ENCODE measurements at regions not wholly inside any gene's neighbourhood (a gene's known extent, or its start where the extent isn't known, plus 50 kb on each side); places are given as distances from the start of the nearest gene placed in this dataset.

DNA sequence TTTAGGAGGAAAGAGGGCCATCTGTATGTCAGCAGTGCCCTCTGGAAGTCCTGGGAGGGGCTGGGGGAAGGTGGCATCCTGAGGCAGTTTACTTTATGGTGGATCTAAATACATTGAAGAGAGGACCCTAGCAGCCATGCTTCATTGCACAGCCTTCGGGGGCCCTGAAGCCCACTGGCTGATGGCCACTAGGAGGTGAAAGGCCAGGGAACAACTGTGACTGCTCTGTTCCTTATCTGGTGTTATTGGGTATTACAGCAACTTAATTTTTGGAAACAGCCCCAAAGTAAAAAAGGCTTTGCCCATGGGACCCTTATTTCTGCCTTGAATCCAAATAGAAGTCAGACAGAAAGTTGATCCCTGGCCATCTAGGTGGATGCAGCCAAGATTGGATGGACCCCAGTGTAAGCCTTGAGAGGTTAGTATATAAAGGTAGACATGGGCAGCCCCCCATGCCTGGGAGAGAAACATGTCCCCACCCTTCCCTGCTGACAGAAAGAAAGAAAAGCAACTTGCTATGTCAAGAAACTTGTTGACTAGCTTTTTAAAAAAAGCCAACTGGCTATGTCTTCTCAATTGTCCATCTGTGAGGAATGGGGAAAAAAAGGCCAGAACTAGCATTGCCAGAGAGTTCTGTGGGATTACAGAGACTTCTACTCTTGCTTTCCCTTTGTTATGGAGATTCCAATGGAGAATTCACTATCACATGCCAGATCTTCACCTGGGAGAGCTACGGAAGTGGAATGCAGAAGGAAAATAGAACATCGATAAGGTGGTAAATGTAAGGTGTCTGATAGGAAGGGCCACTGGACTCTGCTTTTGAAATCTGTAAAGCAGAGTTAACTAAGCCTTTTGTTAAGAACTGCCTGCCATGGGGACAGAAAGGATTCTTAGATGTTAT, 58.6 kb upstream of the OSR1 start:
- H3K27me3 ChIP-seq (replicated peaks; ENCODE audit: control insufficient read depth, insufficient read depth, low read length), result no peaks in the 10 kb centered on the region
- H3K36me3 ChIP-seq (ENCODE audit: control insufficient read depth, insufficient read depth, low read length), result no peaks in the 10 kb centered on the region
- H3K4me3 ChIP-seq (replicated peaks; ENCODE audit: low read depth, low read length), result no peak overlapping the region
- no peak for DNase-seq (ENCODE audit: extremely low read depth, insufficient read length)
- TF ChIP-seq, protein P1, sequence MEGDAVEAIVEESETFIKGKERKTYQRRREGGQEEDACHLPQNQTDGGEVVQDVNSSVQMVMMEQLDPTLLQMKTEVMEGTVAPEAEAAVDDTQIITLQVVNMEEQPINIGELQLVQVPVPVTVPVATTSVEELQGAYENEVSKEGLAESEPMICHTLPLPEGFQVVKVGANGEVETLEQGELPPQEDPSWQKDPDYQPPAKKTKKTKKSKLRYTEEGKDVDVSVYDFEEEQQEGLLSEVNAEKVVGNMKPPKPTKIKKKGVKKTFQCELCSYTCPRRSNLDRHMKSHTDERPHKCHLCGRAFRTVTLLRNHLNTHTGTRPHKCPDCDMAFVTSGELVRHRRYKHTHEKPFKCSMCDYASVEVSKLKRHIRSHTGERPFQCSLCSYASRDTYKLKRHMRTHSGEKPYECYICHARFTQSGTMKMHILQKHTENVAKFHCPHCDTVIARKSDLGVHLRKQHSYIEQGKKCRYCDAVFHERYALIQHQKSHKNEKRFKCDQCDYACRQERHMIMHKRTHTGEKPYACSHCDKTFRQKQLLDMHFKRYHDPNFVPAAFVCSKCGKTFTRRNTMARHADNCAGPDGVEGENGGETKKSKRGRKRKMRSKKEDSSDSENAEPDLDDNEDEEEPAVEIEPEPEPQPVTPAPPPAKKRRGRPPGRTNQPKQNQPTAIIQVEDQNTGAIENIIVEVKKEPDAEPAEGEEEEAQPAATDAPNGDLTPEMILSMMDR (IDR thresholded peaks at IDR 0.05; ENCODE audit: insufficient read depth, low read length, poor library complexity, severe bottlenecking), result no peak

- DNase-seq (ENCODE audit: extremely low read depth, insufficient read length), result no peak
- TF ChIP-seq, protein P1 (IDR thresholded peaks at IDR 0.05; ENCODE audit: insufficient read depth, low read length, poor library complexity, severe bottlenecking), result no peak
- H3K36me3 ChIP-seq (ENCODE audit: control insufficient read depth, insufficient read depth, low read length), result no peaks in the 10 kb centered on the region
- no peaks in the 10 kb centered on the region for H3K27me3 ChIP-seq (replicated peaks; ENCODE audit: control insufficient read depth, insufficient read depth, low read length)
- no peak overlapping the region for H3K4me3 ChIP-seq (replicated peaks; ENCODE audit: low read depth, low read length)
Observed at GRCh38 chr2:19416083-19416482, 57.7 kb upstream of the OSR1 start.

DNA sequence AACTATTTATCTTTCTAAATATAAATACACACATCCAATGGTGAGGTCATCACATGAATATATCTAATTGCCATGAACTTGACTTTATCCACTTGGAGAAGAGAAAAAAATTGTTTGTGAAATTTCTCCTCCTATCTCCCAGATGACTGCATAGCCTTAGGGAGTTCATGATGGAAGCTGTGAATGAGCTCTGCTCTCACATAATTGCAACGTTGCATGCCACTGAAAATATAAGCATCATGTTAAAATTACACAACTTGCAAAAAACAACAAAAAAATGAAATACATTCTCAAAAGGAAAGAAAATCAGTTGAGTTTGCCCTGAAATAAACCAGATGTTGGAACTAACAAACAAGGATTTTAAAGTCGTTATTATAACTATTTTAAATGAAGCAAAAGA, 50.6 kb upstream of the OSR1 start:
- TF ChIP-seq, protein P1 (IDR thresholded peaks at IDR 0.05; ENCODE audit: insufficient read depth, low read length, poor library complexity, severe bottlenecking), result no peak
- H3K4me3 ChIP-seq (replicated peaks; ENCODE audit: low read depth, low read length), result no peak overlapping the region
- no peaks in the 10 kb centered on the region for H3K27me3 ChIP-seq (replicated peaks; ENCODE audit: control insufficient read depth, insufficient read depth, low read length)
- H3K36me3 ChIP-seq (ENCODE audit: control insufficient read depth, insufficient read depth, low read length), result no peaks in the 10 kb centered on the region
- DNase-seq (ENCODE audit: extremely low read depth, insufficient read length), result no peak

DNA sequence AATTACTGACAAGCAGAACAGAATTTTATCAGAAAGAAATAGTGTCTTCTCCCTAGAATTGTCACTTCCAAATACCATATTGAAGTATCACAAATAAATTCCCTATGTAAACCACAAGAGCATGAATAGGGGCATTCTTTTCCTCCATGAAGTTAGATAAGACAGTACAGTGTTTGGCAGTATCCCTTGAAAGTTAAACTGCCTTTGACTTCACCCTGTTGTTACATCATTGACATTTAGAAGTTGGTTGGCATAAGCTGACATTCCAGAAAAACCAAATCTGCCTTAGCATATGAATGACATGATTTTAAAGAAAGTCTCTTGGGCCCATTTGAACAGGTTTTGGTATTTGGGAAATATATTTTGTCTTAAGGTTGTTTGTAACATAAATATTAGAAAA, 50.2 kb upstream of the OSR1 start:
- DNase-seq (ENCODE audit: extremely low read depth, insufficient read length), result no peak
- TF ChIP-seq, protein P1 (IDR thresholded peaks at IDR 0.05; ENCODE audit: insufficient read depth, low read length, poor library complexity, severe bottlenecking), result no peak
- Histone ChIP-seq H3K36me3 (ENCODE audit: control insufficient read depth, insufficient read depth, low read length) (no peaks in the 10 kb centered on the region), H3K27me3 (replicated peaks; ENCODE audit: control insufficient read depth, insufficient read depth, low read length) (no peaks in the 10 kb centered on the region), H3K4me3 (replicated peaks; ENCODE audit: low read depth, low read length) (no peak overlapping the region)
